HEK293 (cell line): ENCODE measurements at regions not wholly inside any gene's neighbourhood (a gene's known extent, or its start where the extent isn't known, plus 50 kb on each side); places are given as distances from the start of the nearest gene placed in this dataset.

ENCODE experiments used
- ATF2 ChIP-seq: fragments of 450-650 bp; formaldehyde crosslinking; IDR thresholded peaks from 2 replicates; pipeline ENCODE4 v1.5.1; 2016; ENCODE audit warnings: missing biosample characterization, missing genetic modification characterization, low read depth
- CTCF ChIP-seq: fragments of 450-650 bp; formaldehyde crosslinking; IDR thresholded peaks from 2 replicates; pipeline ENCODE4 v1.5.1; 2016; ENCODE audit warnings: missing biosample characterization, missing genetic modification characterization
- KLF1 ChIP-seq: fragments of 450-650 bp; formaldehyde crosslinking; IDR thresholded peaks from 2 replicates; pipeline ENCODE4 v1.5.1; 2016; ENCODE audit warnings: missing biosample characterization, missing genetic modification characterization
- MZF1 ChIP-seq: fragments of 450-650 bp; formaldehyde crosslinking; IDR thresholded peaks from 2 replicates; pipeline ENCODE4 v1.5.1; 2017; ENCODE audit warnings: missing biosample characterization, missing genetic modification characterization, borderline replicate concordance
- SP2 ChIP-seq: fragments of 450-650 bp; formaldehyde crosslinking; IDR thresholded peaks from 2 replicates; pipeline ENCODE4 v1.5.1; 2016; ENCODE audit warnings: missing biosample characterization, missing genetic modification characterization
- YY1 ChIP-seq: fragments of 450-650 bp; formaldehyde crosslinking; IDR thresholded peaks from 2 replicates; pipeline ENCODE4 v1.5.1; 2018; ENCODE audit warnings: missing biosample characterization, missing genetic modification characterization
- ZBTB1 ChIP-seq: fragments of 450-650 bp; formaldehyde crosslinking; IDR thresholded peaks from 2 replicates; pipeline ENCODE4 v1.5.1; 2016; ENCODE audit warnings: missing biosample characterization, missing genetic modification characterization
- ZNF311 ChIP-seq: fragments of 450-650 bp; formaldehyde crosslinking; IDR thresholded peaks from 2 replicates; pipeline ENCODE4 v1.5.1; 2017; ENCODE audit warnings: missing biosample characterization, missing genetic modification characterization, borderline replicate concordance
- ZNF341 ChIP-seq: fragments of 450-650 bp; formaldehyde crosslinking; IDR thresholded peaks from 2 replicates; pipeline ENCODE4; 2016; ENCODE audit warnings: low read depth, missing biosample characterization, missing genetic modification characterization
- ZNF549 ChIP-seq: fragments of 450-650 bp; IDR thresholded peaks from 2 replicates; pipeline ENCODE4 v1.5.1; 2018; ENCODE audit warnings: missing biosample characterization, missing genetic modification characterization, mild to moderate bottlenecking, inconsistent platforms, moderate library complexity
- ZNF558 ChIP-seq: fragments of 450-650 bp; formaldehyde crosslinking; IDR thresholded peaks from 2 replicates; pipeline ENCODE4 v1.5.1; 2016; ENCODE audit warnings: missing biosample characterization, missing genetic modification characterization
- ZNF623 ChIP-seq: fragments of 450-650 bp; formaldehyde crosslinking; IDR thresholded peaks from 2 replicates; pipeline ENCODE4 v1.5.1; 2016; ENCODE audit warnings: missing biosample characterization, missing genetic modification characterization
- ZNF660 ChIP-seq: fragments of 450-650 bp; IDR thresholded peaks from 2 replicates; pipeline ENCODE4 v1.5.1; 2018; ENCODE audit warnings: missing biosample characterization, mild to moderate bottlenecking, missing genetic modification characterization
- ZNF768 ChIP-seq: fragments of 450-650 bp; formaldehyde crosslinking; IDR thresholded peaks from 2 replicates; pipeline ENCODE4 v1.5.1; 2018; ENCODE audit warnings: missing biosample characterization, mild to moderate bottlenecking, missing genetic modification characterization

GRCh38 chr11:80487952-80488351 is 1047.1 kb upstream of the TENM4 start:
- TF ChIP-seq ZNF768 (tag by site-specific recombination) (no peak), ATF2 (tag by site-specific recombination) (no peak), ZNF558 (tag by site-specific recombination) (no peak), CTCF (no peak), KLF1 (tag by site-specific recombination) (no peak), ZBTB1 (tag by site-specific recombination) (no peak), SP2 (tag by site-specific recombination) (no peak), ZNF341 (tag by site-specific recombination) (no peak), MZF1 (tag by site-specific recombination) (no peak), YY1 (tag by site-specific recombination) (no peak), ZNF623 (tag by site-specific recombination) (no peak), ZNF311 (tag by site-specific recombination) (no peak), ZNF660 (no peak), ZNF549 (tag by site-specific recombination) (no peak)
